ENCODE measurements at regions not wholly inside any gene's neighbourhood (a gene's known extent, or its start where the extent isn't known, plus 50 kb on each side); places are given as distances from the start of the nearest gene placed in this dataset.

GRCh38 chr20:51255417-51255816 lies 232.5 kb upstream of the KCNG1 start:
- TF ChIP-seq, protein P1, sequence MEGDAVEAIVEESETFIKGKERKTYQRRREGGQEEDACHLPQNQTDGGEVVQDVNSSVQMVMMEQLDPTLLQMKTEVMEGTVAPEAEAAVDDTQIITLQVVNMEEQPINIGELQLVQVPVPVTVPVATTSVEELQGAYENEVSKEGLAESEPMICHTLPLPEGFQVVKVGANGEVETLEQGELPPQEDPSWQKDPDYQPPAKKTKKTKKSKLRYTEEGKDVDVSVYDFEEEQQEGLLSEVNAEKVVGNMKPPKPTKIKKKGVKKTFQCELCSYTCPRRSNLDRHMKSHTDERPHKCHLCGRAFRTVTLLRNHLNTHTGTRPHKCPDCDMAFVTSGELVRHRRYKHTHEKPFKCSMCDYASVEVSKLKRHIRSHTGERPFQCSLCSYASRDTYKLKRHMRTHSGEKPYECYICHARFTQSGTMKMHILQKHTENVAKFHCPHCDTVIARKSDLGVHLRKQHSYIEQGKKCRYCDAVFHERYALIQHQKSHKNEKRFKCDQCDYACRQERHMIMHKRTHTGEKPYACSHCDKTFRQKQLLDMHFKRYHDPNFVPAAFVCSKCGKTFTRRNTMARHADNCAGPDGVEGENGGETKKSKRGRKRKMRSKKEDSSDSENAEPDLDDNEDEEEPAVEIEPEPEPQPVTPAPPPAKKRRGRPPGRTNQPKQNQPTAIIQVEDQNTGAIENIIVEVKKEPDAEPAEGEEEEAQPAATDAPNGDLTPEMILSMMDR (IDR thresholded peaks at IDR 0.05; ENCODE audit: low read depth, low read length), result no peak
- H3K27ac ChIP-seq, result no peak overlapping the region
- no peaks in the 10 kb centered on the region for H3K36me3 ChIP-seq
- no peaks in the 10 kb centered on the region for H3K9me3 ChIP-seq (ENCODE audit: low read depth)
- no peak for DNase-seq (ENCODE audit: low read depth in 1 of 2, low spot score in 1 of 2)
- H3K4me3 ChIP-seq, result no peak overlapping the region
- no peaks in the 10 kb centered on the region for H3K27me3 ChIP-seq
- H3K4me1 ChIP-seq (ENCODE audit: low read depth), result no peaks in the 10 kb centered on the region

DNA sequence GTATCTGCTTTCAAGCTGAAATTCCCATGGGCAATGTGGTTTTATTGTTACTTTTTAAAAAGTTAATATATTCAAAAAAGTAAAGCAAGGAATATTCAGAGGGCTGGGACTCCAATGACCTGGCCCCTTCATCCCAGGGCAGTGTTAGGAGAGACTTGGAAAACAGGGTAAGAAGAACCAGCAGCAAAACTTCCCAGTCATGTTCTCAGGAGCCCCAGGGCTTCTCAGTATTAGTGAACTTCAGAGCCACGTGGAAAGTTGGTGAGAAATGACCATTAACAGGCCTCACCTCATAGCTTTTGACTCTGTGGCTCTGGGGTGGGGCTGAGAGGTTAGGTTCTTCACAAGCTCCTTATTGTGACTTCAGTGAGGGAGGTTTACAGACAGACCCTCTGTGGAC lies 230.4 kb upstream of the KCNG1 start:
- Histone ChIP-seq H3K27me3 (no peaks in the 10 kb centered on the region), H3K36me3 (no peaks in the 10 kb centered on the region), H3K9me3 (ENCODE audit: low read depth) (no peaks in the 10 kb centered on the region), H3K4me3 (no peak overlapping the region), H3K27ac (no peak overlapping the region), H3K4me1 (ENCODE audit: low read depth) (no peaks in the 10 kb centered on the region)
- TF ChIP-seq, protein P1 (IDR thresholded peaks at IDR 0.05; ENCODE audit: low read depth, low read length), result no peak
- DNase-seq (ENCODE audit: low read depth in 1 of 2, low spot score in 1 of 2), result no peak

DNA sequence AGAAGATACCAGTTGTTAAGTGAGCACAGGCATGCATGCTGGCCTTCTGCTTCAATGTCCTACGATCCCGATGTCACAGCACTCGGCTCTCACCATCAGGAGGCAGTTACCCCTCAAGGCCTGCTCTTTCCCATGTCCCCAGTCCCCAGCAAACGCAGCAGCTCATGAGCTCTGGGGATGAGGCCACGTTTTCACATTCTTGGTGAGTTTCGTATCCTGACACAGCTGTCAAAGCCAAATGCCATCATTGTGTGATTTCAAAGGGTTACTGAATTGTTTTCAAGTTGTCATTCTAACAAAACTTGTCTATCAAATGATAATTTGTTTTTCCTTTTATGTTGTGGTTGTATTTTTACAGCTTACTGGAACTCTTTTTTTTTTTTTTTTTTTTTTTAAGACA lies 226.9 kb upstream of the KCNG1 start:
- DNase-seq (ENCODE audit: low read depth in 1 of 2, low spot score in 1 of 2), result no peak
- TF ChIP-seq, protein P1 (IDR thresholded peaks at IDR 0.05; ENCODE audit: low read depth, low read length), result no peak
- Histone ChIP-seq H3K4me3 (no peak overlapping the region), H3K27ac (no peak overlapping the region), H3K4me1 (ENCODE audit: low read depth) (no peaks in the 10 kb centered on the region), H3K9me3 (ENCODE audit: low read depth) (no peaks in the 10 kb centered on the region), H3K36me3 (no peaks in the 10 kb centered on the region), H3K27me3 (no peaks in the 10 kb centered on the region)

DNA sequence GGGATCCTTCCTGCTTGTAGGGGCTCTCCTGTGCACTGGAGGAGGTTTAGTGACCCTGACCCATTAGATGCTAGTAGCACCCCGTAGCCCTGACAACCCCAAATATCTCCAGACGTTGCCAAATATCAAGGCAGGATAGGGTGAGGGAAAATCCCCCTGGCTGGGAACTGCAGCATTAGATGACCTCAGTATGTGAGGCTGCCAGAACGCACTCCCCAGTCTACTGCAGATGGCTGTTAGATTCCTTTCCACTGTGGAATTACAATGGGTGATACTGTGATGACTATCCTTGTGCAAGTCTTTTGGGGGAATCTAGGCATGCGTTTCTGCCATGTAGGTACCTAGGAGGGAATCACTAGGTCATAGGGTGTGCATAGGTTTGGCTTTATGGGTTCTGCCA lies 226.3 kb upstream of the KCNG1 start:
- no peak overlapping the region for H3K27ac ChIP-seq
- TF ChIP-seq, protein P1 (IDR thresholded peaks at IDR 0.05; ENCODE audit: low read depth, low read length), result no peak
- H3K36me3 ChIP-seq, result no peaks in the 10 kb centered on the region
- no peaks in the 10 kb centered on the region for H3K4me1 ChIP-seq (ENCODE audit: low read depth)
- DNase-seq (ENCODE audit: low read depth in 1 of 2, low spot score in 1 of 2), result peak in 1 of 2 donors; percentile 16
- no peaks in the 10 kb centered on the region for H3K9me3 ChIP-seq (ENCODE audit: low read depth)
- no peak overlapping the region for H3K4me3 ChIP-seq
- no peaks in the 10 kb centered on the region for H3K27me3 ChIP-seq

DNA sequence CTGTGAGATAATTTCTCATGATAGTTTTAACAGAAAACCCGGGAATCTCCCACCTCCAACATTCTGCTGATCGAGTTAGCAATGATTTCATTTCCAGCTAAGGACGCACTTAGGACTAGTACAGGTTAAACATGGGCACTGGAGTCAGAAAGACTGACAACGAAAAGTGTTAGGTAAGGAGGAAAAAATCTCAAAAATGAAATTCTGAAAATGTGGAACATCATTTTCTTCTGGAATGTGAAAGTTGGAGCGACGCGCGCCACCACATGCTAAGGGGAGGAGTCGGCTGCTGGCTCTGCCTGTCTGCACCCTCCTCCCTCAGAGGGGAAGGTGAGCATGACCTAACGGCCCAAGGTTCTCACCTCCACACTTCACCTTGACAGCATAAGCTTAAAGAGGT lies 221.6 kb upstream of the KCNG1 start:
- H3K27me3 ChIP-seq, result no peaks in the 10 kb centered on the region
- no peaks in the 10 kb centered on the region for H3K9me3 ChIP-seq (ENCODE audit: low read depth)
- no peak for DNase-seq (ENCODE audit: low read depth in 1 of 2, low spot score in 1 of 2)
- H3K4me3 ChIP-seq, result no peak overlapping the region
- no peaks in the 10 kb centered on the region for H3K4me1 ChIP-seq (ENCODE audit: low read depth)
- no peaks in the 10 kb centered on the region for H3K36me3 ChIP-seq
- TF ChIP-seq, protein P1 (IDR thresholded peaks at IDR 0.05; ENCODE audit: low read depth, low read length), result no peak
- no peak overlapping the region for H3K27ac ChIP-seq
